ENCODE measurements at regions not wholly inside any gene's neighbourhood (a gene's known extent, or its start where the extent isn't known, plus 50 kb on each side); places are given as distances from the start of the nearest gene placed in this dataset.

- TF ChIP-seq CTCF (conservative IDR thresholded peaks at IDR 0.05 in 1 of 2, IDR thresholded peaks at IDR 0.05 in 1 of 2; ENCODE audit: low read depth in 1 of 2, low read length in 2 of 2) (no peak), EZH2 (IDR thresholded peaks at IDR 0.05; ENCODE audit: low read length, missing control alignments) (no peak)
These were observed 410.2 kb upstream of the LARGE1 start for GRCh38 chr22:34330432-34330831.
